HG02973 (cell line): ENCODE measurements at regions not wholly inside any gene's neighbourhood (a gene's known extent, or its start where the extent isn't known, plus 50 kb on each side); places are given as distances from the start of the nearest gene placed in this dataset.

Experiments
- ATAC-seq: cut with Tn5 transposase; IDR thresholded peaks from one replicate; pipeline ENCODE4 v1.9.1; 2021; ENCODE audit warnings: moderate library complexity; ENCODE audit not compliant: unreplicated experiment

DNA sequence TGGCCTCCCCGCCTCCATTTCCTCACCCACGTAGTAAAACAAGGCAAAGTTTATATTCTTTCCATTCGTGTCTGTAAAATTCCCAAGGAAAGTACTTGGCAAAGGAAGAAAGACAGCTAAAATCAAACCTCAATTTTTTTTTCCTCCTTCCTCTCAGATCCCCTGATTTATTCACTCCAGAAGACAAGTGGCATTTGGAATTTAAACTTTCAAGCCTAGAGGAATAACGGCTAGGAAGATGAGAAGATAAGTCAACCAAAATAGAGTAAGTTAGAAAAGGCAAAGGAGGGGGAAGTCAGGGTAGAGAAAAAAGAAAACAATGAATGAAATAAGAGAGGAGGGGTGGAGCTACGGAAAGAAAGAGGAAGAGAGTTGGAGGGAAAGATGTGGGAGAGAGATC lies 198.9 kb upstream of the PIK3C3 start:
- ATAC-seq, result no peak

DNA sequence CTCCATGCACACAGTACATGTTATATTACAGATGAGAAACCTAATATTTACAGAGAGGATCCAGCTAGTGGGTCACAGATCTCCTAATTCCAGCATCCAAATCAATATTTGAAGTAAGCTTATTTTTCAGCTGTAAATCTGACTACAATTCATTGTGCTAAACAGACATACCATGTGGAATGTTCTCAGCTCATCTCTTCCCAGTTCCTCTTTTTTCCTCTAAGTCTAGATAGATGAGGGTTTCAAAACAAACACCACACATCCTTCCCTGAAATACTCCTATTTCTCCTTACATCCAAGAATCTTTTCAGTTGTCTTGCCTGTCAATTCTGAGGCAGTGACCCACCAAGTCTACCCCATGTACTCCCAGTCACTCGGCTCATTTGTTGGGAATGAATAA lies 200.7 kb upstream of the PIK3C3 start:
- ATAC-seq, result no peak

DNA sequence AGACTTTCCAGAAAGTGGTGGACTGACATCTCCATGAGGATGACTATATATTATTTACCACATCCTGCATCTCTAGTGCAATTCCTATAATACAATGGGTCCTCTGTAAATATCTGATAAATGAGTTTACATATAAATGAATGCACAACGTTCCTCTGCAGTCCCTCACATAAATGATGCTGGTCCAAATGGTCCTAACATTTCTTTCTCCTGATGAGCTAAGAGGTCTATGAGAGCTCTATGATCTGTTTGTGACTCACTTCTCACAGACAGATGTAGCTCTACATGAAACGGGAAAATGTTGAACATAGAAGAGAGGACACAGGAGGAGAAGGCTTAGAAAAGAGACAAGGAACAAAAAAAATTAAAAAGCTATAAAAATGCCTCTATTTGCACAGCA lies 201.2 kb upstream of the PIK3C3 start:
- ATAC-seq, result no peak

DNA sequence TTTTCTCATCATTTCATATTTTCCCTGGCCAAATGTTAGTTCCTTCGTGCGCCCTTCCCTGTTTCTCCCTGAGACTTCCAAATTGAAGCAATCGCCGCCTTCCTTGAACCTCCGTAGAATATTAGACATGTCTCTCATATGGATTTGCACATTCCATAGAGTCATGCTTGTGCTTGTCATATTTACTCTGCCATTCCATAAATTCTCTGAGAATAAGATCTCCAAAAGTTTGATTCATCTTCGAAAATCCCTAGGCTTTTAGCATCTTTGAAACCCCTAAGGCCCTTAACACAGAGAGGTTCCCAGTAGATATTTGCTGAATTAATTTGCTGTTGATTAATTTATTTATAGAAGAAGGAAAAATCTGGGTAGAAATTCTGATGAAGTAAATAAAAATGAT lies 202.2 kb upstream of the PIK3C3 start:
- no peak for ATAC-seq

DNA sequence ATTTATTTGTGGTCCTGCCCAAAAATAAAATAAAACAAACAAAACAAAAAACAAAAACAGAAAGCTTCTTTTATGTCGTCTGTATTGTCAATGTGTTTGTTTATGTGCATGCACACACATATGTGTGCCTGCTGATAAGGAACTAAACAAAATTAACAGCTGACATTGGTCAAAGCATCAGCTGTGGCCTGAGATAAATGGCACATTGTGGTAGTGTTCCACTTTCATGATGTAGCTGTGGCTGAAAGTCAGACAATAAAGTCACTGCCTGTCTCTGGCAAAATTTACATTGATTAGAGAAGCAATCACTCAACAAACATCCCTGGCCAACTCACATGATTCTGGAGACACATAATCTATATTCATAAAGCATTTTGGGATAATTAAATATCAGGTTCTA lies 203.4 kb upstream of the PIK3C3 start:
- no peak for ATAC-seq

DNA sequence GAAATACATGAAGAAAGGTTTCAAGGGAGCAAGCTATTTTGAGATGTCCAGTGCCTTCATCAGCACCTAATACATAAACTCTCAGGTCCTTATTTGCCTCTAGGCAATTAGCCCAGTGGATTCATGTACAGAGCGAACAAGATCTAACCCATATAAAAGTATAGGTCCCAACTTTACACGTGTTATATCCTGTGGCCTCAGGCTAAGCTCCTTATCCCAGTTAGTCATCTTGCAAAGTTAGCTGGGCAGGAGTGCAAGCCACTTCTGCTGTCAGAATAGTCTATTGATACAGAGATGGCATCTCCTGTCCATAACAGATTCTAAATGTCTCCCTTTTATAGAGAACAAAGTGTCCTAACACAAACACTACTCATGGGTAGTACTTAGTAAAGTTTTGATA lies 203.9 kb upstream of the PIK3C3 start:
- no peak for ATAC-seq

DNA sequence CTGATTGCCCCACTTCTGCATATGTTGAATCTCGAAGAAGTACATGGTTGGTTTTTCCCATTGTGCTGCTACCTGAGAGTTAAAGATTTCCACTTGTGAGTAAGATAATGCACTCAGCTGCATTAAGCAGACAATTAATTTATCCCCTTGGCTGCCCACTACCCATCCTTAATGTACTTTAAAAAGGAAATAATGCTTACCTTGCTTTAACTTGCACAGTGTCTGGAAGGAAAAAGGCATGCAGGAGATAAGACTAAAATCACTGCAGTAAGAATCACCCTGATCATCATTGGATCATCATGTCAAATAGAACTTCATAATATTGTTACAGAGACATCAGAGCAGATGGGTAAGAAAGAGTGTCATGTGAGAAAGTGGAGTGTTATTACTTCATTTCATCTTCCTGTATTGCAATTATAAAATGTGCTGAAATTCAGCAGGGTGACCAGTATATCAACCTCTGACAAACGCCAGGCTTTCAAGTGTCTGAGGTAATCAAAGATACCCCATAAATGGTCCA lies 207.3 kb upstream of the PIK3C3 start:
- ATAC-seq, result no peak

DNA sequence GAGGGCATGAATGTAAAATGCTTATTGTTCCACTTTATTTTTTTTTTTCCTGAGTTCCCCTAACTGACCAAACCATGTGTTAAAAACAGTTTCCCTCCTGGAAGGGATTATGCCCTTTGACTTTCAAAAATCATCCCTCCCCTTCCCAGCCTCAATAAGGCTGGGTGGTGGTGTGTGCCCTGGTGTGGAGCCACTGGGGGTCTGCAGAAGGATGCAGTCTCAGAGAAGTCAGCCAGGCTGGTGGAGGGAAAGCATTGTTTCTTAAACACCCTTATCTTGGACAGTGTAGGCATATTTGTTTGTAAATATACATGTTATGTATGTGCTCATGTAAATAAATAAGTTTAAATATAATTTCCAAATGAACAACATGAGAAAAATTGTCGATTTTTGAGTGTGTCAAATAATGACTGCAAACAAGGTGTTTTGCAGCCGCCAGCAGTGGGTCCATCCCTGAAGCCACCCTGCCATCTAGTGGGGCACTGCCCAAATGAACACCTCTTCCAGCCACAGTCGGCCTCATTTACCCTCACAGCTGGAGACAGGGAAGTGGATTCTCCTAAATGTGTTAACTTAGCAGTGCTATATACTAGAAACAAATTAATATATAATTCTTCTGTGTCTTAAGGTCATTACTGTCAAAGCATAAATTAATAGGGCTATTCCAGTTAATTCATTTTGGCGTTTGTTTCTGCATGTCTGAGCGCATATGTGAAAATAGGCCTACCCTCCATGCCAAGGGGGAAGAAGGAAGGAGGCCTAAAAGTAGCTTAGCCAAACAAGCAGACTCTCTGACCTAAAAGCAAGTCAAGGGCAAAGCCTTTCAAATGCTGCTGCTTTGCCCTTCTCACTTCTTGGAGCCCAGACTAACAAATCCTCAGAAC lies 209.6 kb upstream of the PIK3C3 start:
- peak; percentile 61 for ATAC-seq

DNA sequence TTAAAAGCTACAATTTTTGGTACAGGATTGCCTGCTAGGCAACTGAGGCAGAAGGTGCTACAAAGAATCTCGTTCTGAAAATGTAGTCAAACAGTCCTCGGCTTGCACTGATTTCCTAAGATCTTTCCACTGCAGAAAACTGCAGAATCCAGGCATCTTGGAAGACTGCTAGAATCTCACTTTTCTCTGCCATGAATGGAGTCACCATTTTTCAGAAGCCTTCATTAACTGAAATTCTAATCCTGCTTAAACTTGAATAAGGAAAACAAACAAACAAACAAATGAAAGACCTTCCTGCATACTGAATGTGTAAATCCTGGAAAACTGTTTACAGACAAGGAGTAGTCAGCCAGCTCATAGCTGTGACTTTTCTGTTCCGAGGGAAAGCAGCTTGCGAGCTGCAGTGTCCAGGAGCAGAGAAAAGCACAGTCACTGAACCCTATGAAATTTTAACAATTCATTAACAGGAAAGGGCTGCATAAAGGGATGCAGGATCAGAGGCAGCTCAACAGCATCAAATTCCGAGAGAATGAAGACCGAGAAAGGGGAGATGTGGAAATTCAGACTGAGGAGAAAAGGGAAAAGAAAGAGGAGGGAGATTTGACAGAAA lies 210.5 kb upstream of the PIK3C3 start:
- ATAC-seq, result no peak

DNA sequence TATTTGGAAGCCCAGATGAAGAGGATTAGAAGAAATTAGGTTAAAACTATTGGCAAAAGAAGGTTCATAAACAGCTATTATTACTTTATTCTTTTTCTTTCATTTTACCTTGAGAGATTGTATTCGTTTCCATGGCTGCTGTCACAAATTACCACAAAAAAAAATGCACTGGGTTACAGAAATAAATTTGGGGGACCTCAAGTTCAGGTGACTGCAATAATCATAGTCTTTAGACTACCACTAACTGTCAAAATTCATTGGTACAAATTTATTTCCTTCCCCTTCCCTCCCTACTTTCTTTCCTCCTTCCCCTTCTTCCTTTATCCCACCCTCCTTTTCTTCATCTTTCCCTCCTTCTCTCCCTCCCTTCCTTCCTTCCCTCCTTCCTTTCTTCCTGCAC lies 217.8 kb upstream of the PIK3C3 start:
- no peak for ATAC-seq

DNA sequence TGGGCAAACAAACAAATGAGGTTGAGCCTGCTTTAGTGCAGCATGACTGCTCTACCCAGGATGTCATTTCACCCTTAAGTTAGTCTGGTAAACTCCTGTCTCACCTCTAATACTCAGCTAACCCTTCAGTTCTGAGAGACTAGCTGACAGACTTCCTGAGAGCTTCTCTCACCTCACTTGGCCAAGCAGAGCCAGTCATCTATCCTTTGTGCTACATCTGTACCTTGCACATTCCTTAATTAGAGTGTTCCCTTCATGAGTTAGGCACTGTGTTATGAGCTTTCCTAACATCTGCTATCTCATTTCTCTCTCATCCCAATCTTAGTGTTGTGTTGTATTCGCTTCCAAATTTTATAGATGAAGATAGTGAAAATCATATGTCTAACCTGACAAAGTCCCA lies 220.1 kb upstream of the PIK3C3 start:
- ATAC-seq, result no peak

DNA sequence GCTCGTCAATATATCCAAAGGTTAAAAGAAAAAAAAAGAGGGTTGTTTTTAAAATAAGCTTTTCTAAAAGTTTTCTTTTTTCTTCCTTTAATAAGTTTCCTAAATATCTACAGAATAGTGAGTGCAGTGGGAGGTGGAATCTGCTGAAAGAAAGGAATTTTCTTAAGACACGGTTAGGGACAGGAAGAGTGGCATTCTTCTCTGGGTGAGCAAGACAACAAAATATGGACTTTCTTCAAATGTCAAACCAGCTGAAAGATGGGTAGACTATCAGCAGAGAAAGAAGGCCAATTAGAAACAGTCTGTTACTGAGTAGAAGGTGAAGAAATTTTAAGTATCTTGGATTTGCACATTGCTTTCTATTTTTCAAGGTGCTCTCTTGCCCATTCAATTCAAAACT lies 222.7 kb upstream of the PIK3C3 start:
- ATAC-seq, result no peak

DNA sequence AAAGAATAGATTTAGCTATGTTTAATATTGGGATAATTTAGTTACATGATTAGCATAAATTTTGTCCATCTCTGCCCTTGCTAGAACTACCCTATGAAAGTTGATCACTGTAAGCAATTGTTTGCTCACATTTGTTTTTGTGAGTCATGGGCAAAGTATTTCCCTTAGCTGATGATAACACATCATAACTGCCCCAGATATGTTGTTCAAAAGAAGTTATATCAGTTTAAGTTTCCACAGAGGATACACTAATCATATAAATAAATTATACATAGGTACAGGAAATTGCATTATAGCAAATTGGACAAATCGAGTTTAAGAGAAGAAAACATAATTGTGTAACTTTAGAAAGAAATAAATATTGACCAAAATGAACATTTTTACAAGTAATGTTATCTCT lies 223.2 kb upstream of the PIK3C3 start:
- no peak for ATAC-seq

DNA sequence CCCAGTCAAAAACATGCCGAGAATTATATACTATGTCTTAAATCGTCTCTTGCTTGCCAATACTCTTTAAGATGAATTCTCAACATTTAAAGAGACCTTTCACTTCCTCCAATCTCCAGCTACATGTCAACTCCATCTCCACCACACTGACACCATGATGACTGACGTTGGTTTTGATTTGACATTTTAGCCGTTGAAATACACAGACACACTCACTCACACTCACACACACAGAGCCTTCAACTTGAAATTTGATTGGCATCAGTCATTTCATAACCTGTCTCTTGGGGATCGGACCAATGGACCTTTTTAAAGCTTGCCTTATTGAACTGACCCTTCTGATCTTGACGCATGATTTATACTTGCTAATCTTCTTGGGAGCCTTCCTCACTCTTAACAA lies 230.8 kb upstream of the PIK3C3 start:
- no peak for ATAC-seq

DNA sequence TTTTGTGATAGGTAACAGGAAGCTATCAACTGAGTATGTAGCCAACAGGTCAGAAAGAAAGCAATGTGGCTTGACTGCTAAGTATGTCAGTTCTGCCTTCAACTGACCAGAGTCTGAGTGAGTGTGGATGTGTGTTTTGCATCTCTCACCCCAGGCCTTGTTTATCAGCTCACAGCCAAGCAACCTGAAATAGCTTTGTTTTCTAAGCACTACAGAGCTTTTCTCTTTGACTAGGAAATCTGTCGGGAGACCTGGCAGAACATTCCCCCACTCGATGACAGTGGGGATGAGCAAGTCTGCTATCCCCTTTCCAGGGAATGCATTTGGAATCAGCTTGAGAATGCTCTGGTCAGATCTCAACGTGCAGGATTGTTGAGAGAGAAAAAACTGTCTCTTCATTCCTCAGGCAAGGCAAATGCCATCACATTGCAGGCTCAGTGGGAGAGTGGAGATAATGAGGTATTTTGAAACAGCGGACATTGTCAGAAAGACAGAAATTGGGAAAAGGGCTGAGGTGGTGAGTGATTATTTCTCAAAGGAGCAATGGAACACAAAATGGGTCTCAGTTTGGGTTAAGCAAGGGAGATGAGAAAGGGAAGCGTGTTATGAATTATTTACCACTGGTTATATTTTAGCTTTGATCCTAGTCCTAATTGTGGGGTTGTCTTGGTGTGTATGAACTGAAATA lies 233.8 kb upstream of the PIK3C3 start:
- ATAC-seq, result no peak

DNA sequence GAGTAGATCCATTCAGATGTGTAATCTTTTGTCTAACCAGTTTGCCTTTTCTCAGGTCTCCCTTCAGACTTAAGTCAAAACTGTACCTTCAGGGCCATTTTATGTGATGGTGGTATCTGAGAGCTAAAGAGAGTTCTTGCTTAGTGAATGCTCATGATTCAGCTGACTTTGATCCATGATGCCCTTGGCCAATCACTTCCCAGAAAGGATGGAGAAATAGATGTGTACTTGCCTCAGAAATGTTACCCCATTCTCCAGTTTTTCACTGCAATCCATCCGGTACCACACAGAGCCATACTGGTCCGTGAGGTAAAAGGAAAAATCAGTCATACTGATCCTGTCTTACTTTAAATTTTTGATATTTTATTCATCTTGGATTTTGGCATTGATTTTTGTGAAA lies 234.8 kb upstream of the PIK3C3 start:
- no peak for ATAC-seq

DNA sequence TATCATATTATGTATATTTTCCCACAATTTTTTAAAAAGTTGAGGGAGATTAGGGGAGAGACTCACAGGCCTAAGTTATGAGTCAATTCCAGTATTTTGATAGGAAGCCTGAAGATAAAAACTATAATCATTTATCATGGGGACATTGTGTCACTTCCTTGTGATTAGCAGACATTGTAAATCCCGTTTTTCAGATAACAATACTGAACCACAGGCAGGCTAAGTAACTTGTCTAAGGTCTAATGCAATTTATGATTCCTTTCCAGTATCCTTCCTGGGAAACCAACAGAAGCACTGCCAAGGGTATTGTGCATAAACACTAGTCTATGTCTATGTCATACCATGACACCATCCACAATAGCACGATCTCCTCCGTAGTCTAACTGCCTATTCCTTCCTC lies 235.2 kb upstream of the PIK3C3 start:
- ATAC-seq, result no peak

DNA sequence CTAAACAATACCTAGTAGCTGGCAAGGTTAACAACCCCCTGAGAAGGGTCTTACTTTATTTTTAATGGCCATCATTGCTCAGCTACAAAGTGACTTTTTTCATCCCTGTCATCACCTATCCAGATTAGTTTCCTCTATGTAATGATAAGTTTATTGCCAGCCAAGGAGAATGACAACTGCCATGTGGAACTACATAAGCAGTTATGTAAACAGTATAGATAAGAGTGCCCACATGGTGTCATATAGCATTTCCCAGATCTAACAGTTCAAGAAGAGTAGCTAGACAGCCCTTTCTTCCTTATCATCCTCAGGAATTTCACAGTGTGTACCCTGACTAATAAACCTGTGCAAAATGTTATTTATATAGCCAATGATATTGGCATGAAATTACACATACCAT lies 240.2 kb upstream of the PIK3C3 start:
- ATAC-seq, result no peak

DNA sequence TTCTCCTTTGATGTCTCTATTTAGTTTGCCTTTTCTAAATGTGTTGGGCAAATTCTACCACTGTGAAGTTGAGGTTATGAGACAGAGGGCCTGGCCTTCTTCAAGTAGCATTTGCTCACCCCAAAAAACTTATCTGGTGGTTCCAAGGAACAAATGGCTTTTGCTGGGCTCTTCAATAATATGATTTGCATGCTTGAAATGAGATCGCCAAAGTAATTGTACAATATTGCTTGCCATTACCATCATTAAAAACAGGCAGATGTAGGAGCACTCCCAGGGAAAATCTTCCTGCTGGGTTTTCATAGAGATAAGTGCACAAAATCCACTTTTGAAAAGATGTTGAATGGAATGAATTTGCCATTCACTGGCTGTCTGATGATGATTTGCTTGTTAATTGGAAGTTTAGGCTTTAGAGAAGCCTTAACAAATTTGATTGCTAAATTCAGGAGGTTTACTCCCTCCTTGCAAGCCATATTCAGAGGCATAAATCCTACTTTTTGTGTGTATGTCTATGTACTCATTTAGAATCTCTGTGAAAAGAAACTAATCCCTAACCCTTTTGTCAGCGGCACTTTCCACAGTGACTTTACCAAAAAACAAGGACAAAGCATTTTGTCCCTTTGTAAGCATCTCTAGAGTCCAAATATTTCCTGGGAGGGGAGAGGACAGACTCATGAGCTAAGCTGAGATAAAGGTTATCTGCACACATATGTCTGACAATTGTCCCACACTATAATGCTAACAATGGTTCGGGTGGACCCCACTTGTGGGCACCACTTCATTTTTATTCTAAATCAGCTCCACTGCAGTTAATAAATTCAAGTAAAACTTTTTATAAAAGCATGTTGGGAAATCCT lies 240.8 kb upstream of the PIK3C3 start:
- no peak for ATAC-seq

DNA sequence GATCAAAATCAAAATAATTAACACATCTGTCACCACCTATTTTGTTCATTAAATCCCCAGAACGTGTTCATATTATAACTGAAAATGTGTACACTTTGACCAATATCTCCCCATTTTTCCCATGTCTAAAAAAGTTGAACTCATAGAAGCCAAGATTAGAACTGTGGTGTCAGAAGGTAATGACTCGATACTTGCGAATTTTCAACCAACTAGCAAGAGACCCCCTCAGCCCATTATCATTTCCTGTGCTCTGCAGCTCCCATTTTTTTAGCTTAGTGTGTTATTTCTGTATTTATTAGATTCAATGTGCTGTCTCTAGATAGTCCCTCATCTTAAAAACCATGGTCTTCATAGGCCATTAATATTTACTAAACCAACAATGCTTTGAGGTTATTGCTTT lies 248.7 kb upstream of the PIK3C3 start:
- no peak for ATAC-seq
